GM23338 (cell line): ENCODE measurements at regions not wholly inside any gene's neighbourhood (a gene's known extent, or its start where the extent isn't known, plus 50 kb on each side); places are given as distances from the start of the nearest gene placed in this dataset.

Experiments
- ATAC-seq: fragments of 200-7000 bp; cut with Tn5 transposase; 3 replicates; pipeline ENCODE4 v1.9.1; 2020
- DNase-seq: peaks from one replicate; pipeline ENCODE4 v3.0.0-alpha.2; 2015; ENCODE audit warnings: low spot score
- H2AFZ ChIP-seq: fragments of 200-600 bp; sonication (generic); 2 replicates; pipeline ENCODE4 v1.8.0; 2016; ENCODE audit warnings: antibody characterized with exemption, mild to moderate bottlenecking, moderate library complexity
- H3F3A ChIP-seq: fragments of 200-600 bp; sonication (generic); replicated peaks from 2 replicates; pipeline ENCODE4 v1.8.0; 2017; ENCODE audit warnings: antibody characterized with exemption, mixed run types, low read depth
- H3K27ac ChIP-seq: fragments of 200-600 bp; sonication (generic); 2 replicates; pipeline ENCODE4 v1.6.1; 2016; ENCODE audit warnings: low read depth
- H3K27me3 ChIP-seq: fragments of 200-600 bp; sonication (generic); 2 replicates; pipeline ENCODE4 v1.8.0; 2016; ENCODE audit warnings: mild to moderate bottlenecking, mixed run types, moderate library complexity; ENCODE audit not compliant: insufficient read depth
- H3K36me3 ChIP-seq: fragments of 200-600 bp; sonication (generic); 2 replicates; pipeline ENCODE4 v1.8.0; 2016; ENCODE audit warnings: mild to moderate bottlenecking; ENCODE audit not compliant: insufficient read depth
- H3K4me1 ChIP-seq: fragments of 200-600 bp; sonication (generic); 2 replicates; pipeline ENCODE4 v1.8.0; 2016; ENCODE audit warnings: mild to moderate bottlenecking, moderate library complexity; ENCODE audit not compliant: insufficient read depth
- H3K4me2 ChIP-seq: fragments of 200-600 bp; sonication (generic); 2 replicates; pipeline ENCODE4 v1.7.1; 2017; ENCODE audit warnings: mixed run types
- H3K4me3 ChIP-seq: fragments of 200-600 bp; sonication (generic); 2 replicates; pipeline ENCODE4 v1.6.1; 2016; ENCODE audit warnings: mixed run types
- H3K79me2 ChIP-seq: fragments of 200-600 bp; sonication (generic); replicated peaks from 2 replicates; pipeline ENCODE4 v1.8.0; 2017; ENCODE audit warnings: mild to moderate bottlenecking; ENCODE audit not compliant: insufficient read depth
- H3K9me2 ChIP-seq: fragments of 200-600 bp; sonication (generic); 2 replicates; pipeline ENCODE4 v1.8.0; 2017; ENCODE audit not compliant: insufficient read depth
- H4K20me1 ChIP-seq: fragments of 200-600 bp; sonication (generic); replicated peaks from 2 replicates; pipeline ENCODE4 v1.8.0; 2017; ENCODE audit warnings: mild to moderate bottlenecking; ENCODE audit not compliant: insufficient read depth
- H3K27ac Mint-ChIP-seq: 2 replicates; pipeline ENCODE4 v1.8.0; 2020; ENCODE audit warnings: inconsistent platforms, mild to moderate bottlenecking, moderate library complexity, mixed read lengths
- H3K27me3 Mint-ChIP-seq: 3 replicates; pipeline ENCODE4 v1.8.0; 2022; ENCODE audit warnings: low read depth, mild to moderate bottlenecking, moderate library complexity, mixed read lengths, inconsistent platforms; ENCODE audit not compliant: insufficient read depth, poor library complexity
- H3K36me3 Mint-ChIP-seq: 3 replicates; pipeline ENCODE4 v1.8.0; 2021; ENCODE audit warnings: low read depth, mild to moderate bottlenecking, inconsistent platforms, moderate library complexity, mixed read lengths
- H3K4me1 Mint-ChIP-seq: 3 replicates; pipeline ENCODE4 v1.8.0; 2020; ENCODE audit warnings: mild to moderate bottlenecking, inconsistent platforms, mixed read lengths
- H3K4me3 Mint-ChIP-seq: 3 replicates; pipeline ENCODE4 v1.8.0; 2021; ENCODE audit warnings: moderate library complexity, mild to moderate bottlenecking, inconsistent platforms, mixed read lengths
- H3K9me3 Mint-ChIP-seq: 3 replicates; pipeline ENCODE4 v1.8.0; 2020; ENCODE audit warnings: moderate library complexity, mild to moderate bottlenecking, inconsistent platforms, mixed read lengths
- CREB1 ChIP-seq: fragments of 250-450 bp; sonication (Bioruptor Pico); IDR thresholded peaks from 2 replicates; pipeline ENCODE4 v1.5.0; 2020; ENCODE audit warnings: low read depth, mild to moderate bottlenecking, moderate library complexity
- POLR2AphosphoS5 ChIP-seq: IDR thresholded peaks from 2 replicates; pipeline ENCODE4 v1.6.1; 2016; ENCODE audit warnings: antibody characterized with exemption, low read depth
- ZNF462 ChIP-seq: fragments of 250-450 bp; sonication (Bioruptor Pico); IDR thresholded peaks from 2 replicates; pipeline ENCODE4 v1.5.0; 2020; ENCODE audit warnings: mild to moderate bottlenecking, moderate library complexity
- TF ChIP-seq, protein P1 (sequence below): IDR thresholded peaks from one replicate; pipeline ENCODE4 v1.6.1; 2018; ENCODE audit warnings: antibody characterized with exemption; ENCODE audit not compliant: unreplicated experiment
- TF ChIP-seq, protein P2 (sequence below): IDR thresholded peaks from 2 replicates; pipeline ENCODE4 v1.6.1; 2016; ENCODE audit warnings: antibody characterized with exemption

- TF ChIP-seq, protein P1, sequence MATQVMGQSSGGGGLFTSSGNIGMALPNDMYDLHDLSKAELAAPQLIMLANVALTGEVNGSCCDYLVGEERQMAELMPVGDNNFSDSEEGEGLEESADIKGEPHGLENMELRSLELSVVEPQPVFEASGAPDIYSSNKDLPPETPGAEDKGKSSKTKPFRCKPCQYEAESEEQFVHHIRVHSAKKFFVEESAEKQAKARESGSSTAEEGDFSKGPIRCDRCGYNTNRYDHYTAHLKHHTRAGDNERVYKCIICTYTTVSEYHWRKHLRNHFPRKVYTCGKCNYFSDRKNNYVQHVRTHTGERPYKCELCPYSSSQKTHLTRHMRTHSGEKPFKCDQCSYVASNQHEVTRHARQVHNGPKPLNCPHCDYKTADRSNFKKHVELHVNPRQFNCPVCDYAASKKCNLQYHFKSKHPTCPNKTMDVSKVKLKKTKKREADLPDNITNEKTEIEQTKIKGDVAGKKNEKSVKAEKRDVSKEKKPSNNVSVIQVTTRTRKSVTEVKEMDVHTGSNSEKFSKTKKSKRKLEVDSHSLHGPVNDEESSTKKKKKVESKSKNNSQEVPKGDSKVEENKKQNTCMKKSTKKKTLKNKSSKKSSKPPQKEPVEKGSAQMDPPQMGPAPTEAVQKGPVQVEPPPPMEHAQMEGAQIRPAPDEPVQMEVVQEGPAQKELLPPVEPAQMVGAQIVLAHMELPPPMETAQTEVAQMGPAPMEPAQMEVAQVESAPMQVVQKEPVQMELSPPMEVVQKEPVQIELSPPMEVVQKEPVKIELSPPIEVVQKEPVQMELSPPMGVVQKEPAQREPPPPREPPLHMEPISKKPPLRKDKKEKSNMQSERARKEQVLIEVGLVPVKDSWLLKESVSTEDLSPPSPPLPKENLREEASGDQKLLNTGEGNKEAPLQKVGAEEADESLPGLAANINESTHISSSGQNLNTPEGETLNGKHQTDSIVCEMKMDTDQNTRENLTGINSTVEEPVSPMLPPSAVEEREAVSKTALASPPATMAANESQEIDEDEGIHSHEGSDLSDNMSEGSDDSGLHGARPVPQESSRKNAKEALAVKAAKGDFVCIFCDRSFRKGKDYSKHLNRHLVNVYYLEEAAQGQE: no peak
- TF ChIP-seq CREB1 (no peak), POLR2AphosphoS5 (no peak), ZNF462 (CRISPR knock-in tag) (no peak)
Observed at GRCh38 chr6:2535506-2535905, 215.2 kb downstream of the MYLK4 start (continued).

DNA sequence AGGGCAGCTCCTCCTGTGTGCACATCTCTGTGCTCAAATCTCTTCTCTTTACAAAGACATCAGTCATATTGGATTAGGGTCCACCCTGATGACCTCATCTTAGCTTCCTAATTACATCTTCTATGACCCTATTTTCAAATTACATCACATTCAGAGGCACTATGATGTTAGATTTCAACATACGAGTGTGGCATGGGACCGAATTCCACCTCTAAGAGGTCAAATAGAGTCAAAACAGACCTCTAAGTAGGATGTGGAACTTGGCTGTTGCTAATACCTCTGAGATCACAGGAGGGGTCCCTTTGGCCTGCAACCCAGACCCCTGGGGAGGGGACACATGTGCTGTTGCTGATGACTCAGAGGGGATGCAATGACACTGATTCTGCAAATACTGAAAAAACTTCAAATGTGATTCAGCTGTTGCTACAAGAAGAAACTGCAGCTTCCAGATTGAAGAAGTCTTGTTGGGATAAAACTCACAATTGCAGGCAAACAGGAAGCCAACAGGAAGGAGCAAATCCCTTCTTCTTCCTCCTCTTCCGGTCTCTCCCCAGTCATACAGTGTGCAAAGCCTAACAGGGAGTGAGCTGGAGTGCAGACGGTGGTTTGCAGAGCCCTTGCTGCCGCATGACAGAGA, 216.2 kb downstream of the MYLK4 start:
- H3K4me3 Mint-ChIP-seq: no peak overlapping the region
- peaks cover 8% of the 10 kb centered on the region for H3K4me1 Mint-ChIP-seq
- peaks cover 4% of the 10 kb centered on the region for H3K27me3 Mint-ChIP-seq
- Histone ChIP-seq H3K4me3 (no peak overlapping the region), H3K9me2 (0 out of 2 replicates have a peak, but pooled peaks cover 12% of the 10 kb centered on the region), H2AFZ (peak overlapping the region; percentile 81; the same call in 1 of the 2 replicates), H3K27ac (no peak overlapping the region), H3K4me2 (no peak overlapping the region), H4K20me1 (no peaks in the 10 kb centered on the region), H3K79me2 (no peaks in the 10 kb centered on the region), H3K36me3 (no peaks in the 10 kb centered on the region), H3K4me1 (no peaks in the 10 kb centered on the region), H3K27me3 (no peaks in the 10 kb centered on the region), H3F3A (no peaks in the 10 kb centered on the region)
- no peaks in the 10 kb centered on the region for H3K36me3 Mint-ChIP-seq
- H3K27ac Mint-ChIP-seq: no peak overlapping the region
- no peak for DNase-seq
- ATAC-seq: no peak
- peaks cover 4% of the 10 kb centered on the region; the same call in 1 of the 3 replicates for H3K9me3 Mint-ChIP-seq
- TF ChIP-seq, protein P2, sequence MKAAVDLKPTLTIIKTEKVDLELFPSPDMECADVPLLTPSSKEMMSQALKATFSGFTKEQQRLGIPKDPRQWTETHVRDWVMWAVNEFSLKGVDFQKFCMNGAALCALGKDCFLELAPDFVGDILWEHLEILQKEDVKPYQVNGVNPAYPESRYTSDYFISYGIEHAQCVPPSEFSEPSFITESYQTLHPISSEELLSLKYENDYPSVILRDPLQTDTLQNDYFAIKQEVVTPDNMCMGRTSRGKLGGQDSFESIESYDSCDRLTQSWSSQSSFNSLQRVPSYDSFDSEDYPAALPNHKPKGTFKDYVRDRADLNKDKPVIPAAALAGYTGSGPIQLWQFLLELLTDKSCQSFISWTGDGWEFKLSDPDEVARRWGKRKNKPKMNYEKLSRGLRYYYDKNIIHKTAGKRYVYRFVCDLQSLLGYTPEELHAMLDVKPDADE: no peak
